Mucosa of descending colon (tissue), 3 donors: ENCODE measurements at regions not wholly inside any gene's neighbourhood (a gene's known extent, or its start where the extent isn't known, plus 50 kb on each side); places are given as distances from the start of the nearest gene placed in this dataset.

Source experiments
- ATAC-seq: fragments of 200-7000 bp; cut with Tn5 transposase; one replicate; pipeline ENCODE4 v1.9.1; 2020; ENCODE audit warnings: mild to moderate bottlenecking, moderate library complexity
- DNase-seq, 3 donors: peaks; one replicate each; pipeline ENCODE4 v3.0.0-alpha.2; 2020
- H3K36me3 ChIP-seq: fragments of 200-600 bp; one replicate; pipeline ENCODE4 v1.8.0; 2021; ENCODE audit warnings: low read depth, mild to moderate bottlenecking
- H3K4me1 ChIP-seq: fragments of 200-600 bp; one replicate; pipeline ENCODE4 v1.8.0; 2021; ENCODE audit warnings: low read depth, mild to moderate bottlenecking
- H3K4me3 ChIP-seq: fragments of 200-600 bp; one replicate; pipeline ENCODE4 v1.8.0; 2021; ENCODE audit warnings: mild to moderate bottlenecking
- H3K9me3 ChIP-seq: fragments of 200-600 bp; one replicate; pipeline ENCODE4 v1.8.0; 2021; ENCODE audit warnings: mild to moderate bottlenecking
- CTCF ChIP-seq: fragments of 200-600 bp; IDR thresholded peaks from one replicate; pipeline ENCODE4 v1.8.0; 2022; ENCODE audit warnings: antibody characterized with exemption, mild to moderate bottlenecking
- intact Hi-C, 2 donors: fragments of 100-400 bp; cut with DNase I in 1 of 2; cut with micrococcal nuclease in 1 of 2; formaldehyde crosslinking; loops; one replicate each; pipeline versions ENCODE4 v1.11.0 to v1.11.1; 2022; cut with DNase I, micrococcal nuclease
- donor health status: DM: no; HTN: no; CAD: no; lungs with moderate emphysema.
- donor health status: DM: no; HTN: no; CAD: no.
- donor health status: DM: no; HTN: yes; CAD: no.

GRCh38 chr5:54774281-54775170 lies 210.9 kb downstream of the ESM1 start:
- H3K4me3 ChIP-seq: no peak overlapping the region
- ATAC-seq (peak; percentile 77), DNase-seq (peak; percentile 44 to 71 (median 49))
- TF ChIP-seq CTCF: no peak
- H3K9me3 ChIP-seq: no peaks in the 10 kb centered on the region
- H3K36me3 ChIP-seq: no peaks in the 10 kb centered on the region
- intact Hi-C loops: no loop called here
- H3K4me1 ChIP-seq: no peaks in the 10 kb centered on the region

- intact Hi-C loops: no loop called here
- Histone ChIP-seq H3K9me3 (no peaks in the 10 kb centered on the region), H3K4me3 (no peak overlapping the region), H3K4me1 (no peaks in the 10 kb centered on the region), H3K36me3 (no peaks in the 10 kb centered on the region)
- DNase-seq (no peak), ATAC-seq (peak; percentile 8)
- no peak for TF ChIP-seq CTCF
Measured at GRCh38 chr5:54772684-54773083, 212.7 kb downstream of the ESM1 start.

- Histone ChIP-seq H3K9me3 (no peaks in the 10 kb centered on the region), H3K4me3 (no peak overlapping the region), H3K36me3 (no peaks in the 10 kb centered on the region), H3K4me1 (no peaks in the 10 kb centered on the region)
- ATAC-seq (no peak), DNase-seq (no peak)
- no peak for TF ChIP-seq CTCF
- intact Hi-C loops: no loop called here
Measured at GRCh38 chr5:54772231-54772630, 213.2 kb downstream of the ESM1 start.

- H3K36me3 ChIP-seq: no peaks in the 10 kb centered on the region
- H3K4me1 ChIP-seq: no peaks in the 10 kb centered on the region
- H3K9me3 ChIP-seq: no peaks in the 10 kb centered on the region
- DNase-seq: no peak
- H3K4me3 ChIP-seq: no peak overlapping the region
- intact Hi-C loops: no loop called here
- no peak for TF ChIP-seq CTCF
- ATAC-seq: no peak
Measured at GRCh38 chr5:54769746-54770145, 215.6 kb downstream of the ESM1 start.

GRCh38 chr5:54769072-54769471 lies 216.3 kb downstream of the ESM1 start:
- ATAC-seq (no peak), DNase-seq (no peak)
- H3K4me3 ChIP-seq: no peak overlapping the region
- no peak for TF ChIP-seq CTCF
- no peaks in the 10 kb centered on the region for H3K9me3 ChIP-seq
- H3K4me1 ChIP-seq: no peaks in the 10 kb centered on the region
- H3K36me3 ChIP-seq: no peaks in the 10 kb centered on the region
- intact Hi-C loops: no loop called here
